GM12878 (cell line): ENCODE measurements at regions not wholly inside any gene's neighbourhood (a gene's known extent, or its start where the extent isn't known, plus 50 kb on each side); places are given as distances from the start of the nearest gene placed in this dataset.

Experiments
- ATAC-seq: fragments of 200-7000 bp; cut with Tn5 transposase; 3 replicates; pipeline ENCODE4 v1.9.1; 2020; ENCODE audit warnings: mild to moderate bottlenecking, moderate library complexity
- BruUV-seq: library from RNA; stranded (reverse); fragments of 400-500 nt; replicated peaks from 2 replicates; lab custom pipeline; 2021; lab: Mats Ljungman, UMichigan
- CTCF ChIA-PET: fragments of 300-600 bp; sonication (Branson Sonifier 250); formaldehyde crosslinking; extraction: SDS; loops from one replicate; lab custom pipeline; 2021; ENCODE audit warnings: inconsistent platforms; lab: Yijun Ruan, JAX
- POLR2A ChIA-PET: fragments of 350-600 bp; formaldehyde crosslinking; extraction: SDS; loops from one replicate; lab custom pipeline; 2021; ENCODE audit warnings: inconsistent platforms; lab: Charles Lee
- RAD21 ChIA-PET: fragments of 300-600 bp; sonication (Branson Sonifier 250); formaldehyde crosslinking; loops from one replicate; lab custom pipeline; 2023; ENCODE audit warnings: antibody characterized with exemption; ENCODE audit not compliant: unreplicated experiment; lab: Charles Lee
- SMC1A ChIA-PET: fragments of 300-600 bp; sonication (Branson Sonifier 250); formaldehyde crosslinking; loops from one replicate; lab custom pipeline; 2023; ENCODE audit not compliant: unreplicated experiment, uncharacterized antibody; lab: Charles Lee
- DNase-seq: peaks from one replicate; pipeline ENCODE4 v3.0.0-alpha.2; 2011; ENCODE audit warnings: low read depth, low spot score
- FAIRE-seq: peaks from 3 replicates; lab custom pipeline; 2011; peaks lifted over from hg19 to GRCh38; lab: Jason Lieb, UNC
- H2AFZ ChIP-seq: 2 replicates; pipeline ENCODE4 v1.6.0; 2011; ENCODE audit warnings: low read depth, low read length, control low read depth; ENCODE audit not compliant: control insufficient read depth
- H3K27ac ChIP-seq: 2 replicates; pipeline ENCODE4 v1.5.1; 2011; ENCODE audit warnings: control low read depth; ENCODE audit not compliant: control insufficient read depth, insufficient read depth
- H3K27me3 ChIP-seq, 2 experiments: replicated peaks in 1 of 2; 2 replicates each; pipeline versions ENCODE4 v1.6.0 to v1.6.1; 2011; ENCODE audit warnings: low read length in 1 of 2; ENCODE audit not compliant: control insufficient read depth in 2 of 2, insufficient read depth in 2 of 2
- H3K36me3 ChIP-seq, 2 experiments: 2 replicates each; pipeline ENCODE4 v1.5.1; 2011; ENCODE audit warnings: low read length in 1 of 2; ENCODE audit not compliant: control insufficient read depth in 2 of 2, insufficient read depth in 2 of 2
- H3K4me1 ChIP-seq: 2 replicates; pipeline ENCODE4 v1.6.1; 2011; ENCODE audit warnings: mild to moderate bottlenecking, low read length, moderate library complexity, mixed read lengths; ENCODE audit not compliant: control insufficient read depth, insufficient read depth
- H3K4me2 ChIP-seq: 2 replicates; pipeline ENCODE4 v1.6.0; 2011; ENCODE audit warnings: control low read depth; ENCODE audit not compliant: control insufficient read depth, insufficient read depth
- H3K4me3 ChIP-seq: fragments of 200-600 bp; sonication (generic); 2 replicates; pipeline ENCODE4 v1.5.1; 2016
- H3K79me2 ChIP-seq: 2 replicates; pipeline ENCODE4 v1.6.0; 2011; ENCODE audit warnings: low read length; ENCODE audit not compliant: control insufficient read depth, insufficient read depth
- H3K9ac ChIP-seq: 2 replicates; pipeline ENCODE4 v1.8.0; 2011; ENCODE audit warnings: low read length, control low read depth, mixed read lengths; ENCODE audit not compliant: control insufficient read depth, insufficient read depth
- H3K9me3 ChIP-seq: replicated peaks from 3 replicates; pipeline ENCODE4 v1.5.1; 2011; ENCODE audit warnings: mild to moderate bottlenecking, low read length; ENCODE audit not compliant: control insufficient read depth, insufficient read depth
- H4K20me1 ChIP-seq: 2 replicates; pipeline ENCODE4 v1.6.0; 2011; ENCODE audit not compliant: control insufficient read depth, insufficient read depth
- ATF3 ChIP-seq: IDR thresholded peaks from 2 replicates; pipeline ENCODE4 v1.6.1; 2011; ENCODE audit warnings: low read depth, mild to moderate bottlenecking, low read length, moderate library complexity, borderline replicate concordance; ENCODE audit errors: extremely low read depth
- CHD4 ChIP-seq: fragments of 200-600 bp; sonication (generic); IDR thresholded peaks from 2 replicates; pipeline ENCODE4 v1.6.1; 2016; ENCODE audit warnings: mild to moderate bottlenecking
- ESRRA ChIP-seq: IDR thresholded peaks from 2 replicates; pipeline ENCODE4 v1.6.1; 2012; ENCODE audit warnings: mild to moderate bottlenecking, low read length, improper control_type of control experiment
- NR2C1 ChIP-seq: fragments of 450-650 bp; IDR thresholded peaks from 2 replicates; pipeline ENCODE4 v1.6.1; 2017; ENCODE audit warnings: antibody characterized with exemption, mild to moderate bottlenecking, moderate library complexity
- POLR2A ChIP-seq: IDR thresholded peaks from 2 replicates; pipeline ENCODE4 v1.6.1; 2011; ENCODE audit warnings: low read depth, mild to moderate bottlenecking, low read length
- RELB ChIP-seq: fragments of 450-650 bp; IDR thresholded peaks from 2 replicates; pipeline ENCODE4 v1.6.1; 2017; ENCODE audit warnings: low read depth, mild to moderate bottlenecking, moderate library complexity
- RUNX3 ChIP-seq: IDR thresholded peaks from 2 replicates; pipeline ENCODE4 v1.6.1; 2012; ENCODE audit warnings: low read length, inconsistent platforms
- SMARCA5 ChIP-seq: fragments of 450-650 bp; IDR thresholded peaks from 2 replicates; pipeline ENCODE4 v1.6.1; 2017; ENCODE audit warnings: mild to moderate bottlenecking
- ZBTB11 ChIP-seq: fragments of 450-650 bp; formaldehyde crosslinking; IDR thresholded peaks from 2 replicates; pipeline ENCODE4 v1.5.0; 2022; ENCODE audit warnings: mild to moderate bottlenecking, missing genetic modification characterization
- ZNF592 ChIP-seq: fragments of 450-650 bp; IDR thresholded peaks from 2 replicates; pipeline ENCODE4 v1.6.1; 2017; ENCODE audit warnings: mild to moderate bottlenecking, moderate library complexity
- ZSCAN29 ChIP-seq: fragments of 450-650 bp; IDR thresholded peaks from 2 replicates; pipeline ENCODE4 v1.6.1; 2017; ENCODE audit warnings: mild to moderate bottlenecking, moderate library complexity
- WGBS: methylation state at CpG from one replicate; pipeline ENCODE4 v1.1.6; 2016; ENCODE audit warnings: low lambda C conversion rate; ENCODE audit not compliant: insufficient replicate concordance, insufficient coverage; ENCODE audit errors: missing lambda C conversion rate; 5-methylcytosine and 5-hydroxymethylcytosine counted together
- in situ Hi-C: fragments of 300-500 bp; cut with MboI; formaldehyde crosslinking; loops from 9 replicates; pipeline ENCODE4 v1.14.3; 2018; ENCODE audit warnings: mixed read lengths
- intact Hi-C: fragments of 100-400 bp; cut with micrococcal nuclease; formaldehyde crosslinking; loops from one replicate; pipeline ENCODE4 v1.14.2; 2022; ENCODE audit not compliant: unreplicated experiment

GRCh38 chr7:46830-47140 is 145.6 kb upstream of the FAM20C start:
- no peaks in the 10 kb centered on the region for H3K27me3 ChIP-seq
- no peak for FAIRE-seq
- ChIA-PET RAD21 (no interaction called here), POLR2A (no interaction called here), SMC1A (no interaction called here)
- intact Hi-C loops = no loop called here
- in situ Hi-C loops = no loop called here
- BruUV-seq = no TSS peak
- no peaks in the 10 kb centered on the region for H4K20me1 ChIP-seq
- no peak overlapping the region for H3K27ac ChIP-seq
- 53% methylated on average over 4 of the region's 5 CpGs for WGBS
- ATAC-seq = no peak
- H3K4me1 ChIP-seq = no peaks in the 10 kb centered on the region
- no peak overlapping the region for H3K4me2 ChIP-seq
- H3K9ac ChIP-seq = no peak overlapping the region
- TF ChIP-seq RELB = no peak
- no peak for TF ChIP-seq RUNX3
- no peak for TF ChIP-seq CHD4
- no peak for TF ChIP-seq ESRRA
- no peak for TF ChIP-seq ATF3
- TF ChIP-seq SMARCA5 = no peak
- no peak for TF ChIP-seq NR2C1
- TF ChIP-seq ZSCAN29 = no peak
- no peak for TF ChIP-seq ZBTB11 (CRISPR knock-in tag)
- TF ChIP-seq POLR2A = no peak
- TF ChIP-seq ZNF592 = no peak
- TF ChIP-seq, all 136 proteins: peak for 0
- Histone ChIP-seq H3K36me3 (no peaks in the 10 kb centered on the region), H2AFZ (no peak overlapping the region), H3K4me3 (no peak overlapping the region), H3K79me2 (no peaks in the 10 kb centered on the region), H3K9me3 (no peaks in the 10 kb centered on the region)
- DNase-seq = no peak
- CTCF ChIA-PET = no interaction called here
